ENCODE measurements at regions not wholly inside any gene's neighbourhood (a gene's known extent, or its start where the extent isn't known, plus 50 kb on each side); places are given as distances from the start of the nearest gene placed in this dataset.

DNA sequence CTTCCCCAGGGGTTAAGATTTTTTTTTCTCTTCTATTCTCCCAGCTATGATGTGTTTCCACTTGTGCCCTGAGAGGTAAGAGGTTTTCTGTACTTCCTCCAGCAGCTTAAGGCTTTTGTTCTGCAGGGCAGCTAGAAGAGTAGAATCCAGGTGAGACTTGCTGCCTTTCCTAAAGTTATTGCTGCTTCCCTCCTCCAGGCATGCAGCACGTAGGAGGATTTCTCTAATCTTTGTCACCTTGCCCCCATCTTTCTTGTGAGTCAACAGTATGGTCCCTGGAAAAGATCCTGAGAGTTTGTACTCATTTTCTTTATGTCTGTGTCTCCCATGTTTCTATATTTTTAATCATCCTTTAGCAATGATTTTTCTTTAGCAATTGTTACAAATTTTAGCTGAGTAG is 462.2 kb downstream of the SETBP1 start:
- H3K36me3 ChIP-seq (replicated peaks in 1 of 2; ENCODE audit: control insufficient read depth in 1 of 2, insufficient read depth in 2 of 2, low read length in 1 of 2) = no peaks in the 10 kb centered on the region
- no peak overlapping the region for H3K9ac ChIP-seq
- H3K27me3 ChIP-seq (ENCODE audit: insufficient read depth) = no peaks in the 10 kb centered on the region
- no peak for DNase-seq
- ChIA-PET POLR2A (no interaction called here), CTCF (interaction anchor here (0.9 to 1.2 kb wide), 2 partner anchors 16 to 132 kb away, joined by 3 to 4 read pairs; no protein-coding TSS in a partner anchor)
- TF ChIP-seq RCOR1 (IDR thresholded peaks at IDR 0.05; ENCODE audit: low read length) (no peak), GATA2 (CRISPR knock-in tag; IDR thresholded peaks at IDR 0.05) (no peak), TCF12 (IDR thresholded peaks at IDR 0.05) (no peak), NFIC (IDR thresholded peaks at IDR 0.05; ENCODE audit: borderline replicate concordance) (no peak), CHD2 (IDR thresholded peaks at IDR 0.05; ENCODE audit: low read length, partially characterized antibody) (no peak), FOSL2 (IDR thresholded peaks at IDR 0.05; ENCODE audit: borderline replicate concordance, low read depth) (no peak), YY1 (IDR thresholded peaks at IDR 0.05; ENCODE audit: low read depth) (no peak), RAD21 (IDR thresholded peaks at IDR 0.05; ENCODE audit: low read length) (no peak), SIN3A (IDR thresholded peaks at IDR 0.05; ENCODE audit: borderline replicate concordance, low read depth, low read length) (no peak), RFX5 (IDR thresholded peaks at IDR 0.05; ENCODE audit: low read length) (no peak)
- TF ChIP-seq, protein P1, sequence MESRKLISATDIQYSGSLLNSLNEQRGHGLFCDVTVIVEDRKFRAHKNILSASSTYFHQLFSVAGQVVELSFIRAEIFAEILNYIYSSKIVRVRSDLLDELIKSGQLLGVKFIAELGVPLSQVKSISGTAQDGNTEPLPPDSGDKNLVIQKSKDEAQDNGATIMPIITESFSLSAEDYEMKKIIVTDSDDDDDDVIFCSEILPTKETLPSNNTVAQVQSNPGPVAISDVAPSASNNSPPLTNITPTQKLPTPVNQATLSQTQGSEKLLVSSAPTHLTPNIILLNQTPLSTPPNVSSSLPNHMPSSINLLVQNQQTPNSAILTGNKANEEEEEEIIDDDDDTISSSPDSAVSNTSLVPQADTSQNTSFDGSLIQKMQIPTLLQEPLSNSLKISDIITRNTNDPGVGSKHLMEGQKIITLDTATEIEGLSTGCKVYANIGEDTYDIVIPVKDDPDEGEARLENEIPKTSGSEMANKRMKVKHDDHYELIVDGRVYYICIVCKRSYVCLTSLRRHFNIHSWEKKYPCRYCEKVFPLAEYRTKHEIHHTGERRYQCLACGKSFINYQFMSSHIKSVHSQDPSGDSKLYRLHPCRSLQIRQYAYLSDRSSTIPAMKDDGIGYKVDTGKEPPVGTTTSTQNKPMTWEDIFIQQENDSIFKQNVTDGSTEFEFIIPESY (IDR thresholded peaks at IDR 0.05; ENCODE audit: borderline replicate concordance, low read depth) = no peak
- TF ChIP-seq, protein P2, sequence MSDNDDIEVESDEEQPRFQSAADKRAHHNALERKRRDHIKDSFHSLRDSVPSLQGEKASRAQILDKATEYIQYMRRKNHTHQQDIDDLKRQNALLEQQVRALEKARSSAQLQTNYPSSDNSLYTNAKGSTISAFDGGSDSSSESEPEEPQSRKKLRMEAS (IDR thresholded peaks at IDR 0.05; ENCODE audit: low read depth) = no peak
- TF ChIP-seq, protein P3, sequence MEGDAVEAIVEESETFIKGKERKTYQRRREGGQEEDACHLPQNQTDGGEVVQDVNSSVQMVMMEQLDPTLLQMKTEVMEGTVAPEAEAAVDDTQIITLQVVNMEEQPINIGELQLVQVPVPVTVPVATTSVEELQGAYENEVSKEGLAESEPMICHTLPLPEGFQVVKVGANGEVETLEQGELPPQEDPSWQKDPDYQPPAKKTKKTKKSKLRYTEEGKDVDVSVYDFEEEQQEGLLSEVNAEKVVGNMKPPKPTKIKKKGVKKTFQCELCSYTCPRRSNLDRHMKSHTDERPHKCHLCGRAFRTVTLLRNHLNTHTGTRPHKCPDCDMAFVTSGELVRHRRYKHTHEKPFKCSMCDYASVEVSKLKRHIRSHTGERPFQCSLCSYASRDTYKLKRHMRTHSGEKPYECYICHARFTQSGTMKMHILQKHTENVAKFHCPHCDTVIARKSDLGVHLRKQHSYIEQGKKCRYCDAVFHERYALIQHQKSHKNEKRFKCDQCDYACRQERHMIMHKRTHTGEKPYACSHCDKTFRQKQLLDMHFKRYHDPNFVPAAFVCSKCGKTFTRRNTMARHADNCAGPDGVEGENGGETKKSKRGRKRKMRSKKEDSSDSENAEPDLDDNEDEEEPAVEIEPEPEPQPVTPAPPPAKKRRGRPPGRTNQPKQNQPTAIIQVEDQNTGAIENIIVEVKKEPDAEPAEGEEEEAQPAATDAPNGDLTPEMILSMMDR (IDR thresholded peaks at IDR 0.05) = no peak
- no peak overlapping the region for H2AFZ ChIP-seq (ENCODE audit: low read depth)
- H3K9me3 ChIP-seq = no peaks in the 10 kb centered on the region
- H3K27ac ChIP-seq (ENCODE audit: low read depth in 2 of 2, low read length in 1 of 2) = no peak overlapping the region
- no peaks in the 10 kb centered on the region for H3F3A ChIP-seq (replicated peaks; ENCODE audit: insufficient read depth)
- 45% methylated on average over 1 of the region's 1 CpG for WGBS (ENCODE audit: low lambda C conversion rate)
- no peaks in the 10 kb centered on the region for H3K9me2 ChIP-seq
- no peak overlapping the region for H3K4me3 ChIP-seq (ENCODE audit: low read depth in 2 of 2, low read length in 1 of 2)
- no peak overlapping the region for H3K4me2 ChIP-seq
- H4K20me1 ChIP-seq (ENCODE audit: insufficient read depth) = no peaks in the 10 kb centered on the region
- H3K4me1 ChIP-seq (ENCODE audit: control insufficient read depth in 1 of 2, insufficient read depth in 2 of 2, low read depth in 1 of 2, low read length in 1 of 2) = no peaks in the 10 kb centered on the region
- H3K79me2 ChIP-seq (ENCODE audit: insufficient read depth) = no peaks in the 10 kb centered on the region

- H2AFZ ChIP-seq (ENCODE audit: low read depth) = no peak overlapping the region
- no peaks in the 10 kb centered on the region for H3K36me3 ChIP-seq (replicated peaks in 1 of 2; ENCODE audit: control insufficient read depth in 1 of 2, insufficient read depth in 2 of 2, low read length in 1 of 2)
- WGBS (ENCODE audit: low lambda C conversion rate) = 82% methylated on average over 4 of the region's 4 CpGs
- H3K27ac ChIP-seq (ENCODE audit: low read depth in 2 of 2, low read length in 1 of 2) = no peak overlapping the region
- no peaks in the 10 kb centered on the region for H4K20me1 ChIP-seq (ENCODE audit: insufficient read depth)
- no peak for DNase-seq
- no peak overlapping the region for H3K4me3 ChIP-seq (ENCODE audit: low read depth in 2 of 2, low read length in 1 of 2)
- H3K9me3 ChIP-seq = no peaks in the 10 kb centered on the region
- no peaks in the 10 kb centered on the region for H3K79me2 ChIP-seq (ENCODE audit: insufficient read depth)
- no peak overlapping the region for H3K4me2 ChIP-seq
- no peaks in the 10 kb centered on the region for H3K4me1 ChIP-seq (ENCODE audit: control insufficient read depth in 1 of 2, insufficient read depth in 2 of 2, low read depth in 1 of 2, low read length in 1 of 2)
- H3K9ac ChIP-seq = no peak overlapping the region
- ChIA-PET POLR2A (no interaction called here), CTCF (no interaction called here)
- no peaks in the 10 kb centered on the region for H3F3A ChIP-seq (replicated peaks; ENCODE audit: insufficient read depth)
- H3K27me3 ChIP-seq (ENCODE audit: insufficient read depth) = no peaks in the 10 kb centered on the region
- no peaks in the 10 kb centered on the region for H3K9me2 ChIP-seq
- TF ChIP-seq TCF12 (IDR thresholded peaks at IDR 0.05) (no peak), USF1 (IDR thresholded peaks at IDR 0.05; ENCODE audit: borderline replicate concordance, low read depth) (no peak), CHD2 (IDR thresholded peaks at IDR 0.05; ENCODE audit: low read length, partially characterized antibody) (no peak), FOXM1 (IDR thresholded peaks at IDR 0.05; ENCODE audit: low read depth) (no peak), SIN3A (IDR thresholded peaks at IDR 0.05; ENCODE audit: borderline replicate concordance, low read depth, low read length) (no peak), FOSL2 (IDR thresholded peaks at IDR 0.05; ENCODE audit: borderline replicate concordance, low read depth) (no peak), FOXJ3 (CRISPR knock-in tag; IDR thresholded peaks at IDR 0.05) (no peak), MXI1 (IDR thresholded peaks at IDR 0.05; ENCODE audit: low read depth, low read length) (no peak)
- TF ChIP-seq, protein P4, sequence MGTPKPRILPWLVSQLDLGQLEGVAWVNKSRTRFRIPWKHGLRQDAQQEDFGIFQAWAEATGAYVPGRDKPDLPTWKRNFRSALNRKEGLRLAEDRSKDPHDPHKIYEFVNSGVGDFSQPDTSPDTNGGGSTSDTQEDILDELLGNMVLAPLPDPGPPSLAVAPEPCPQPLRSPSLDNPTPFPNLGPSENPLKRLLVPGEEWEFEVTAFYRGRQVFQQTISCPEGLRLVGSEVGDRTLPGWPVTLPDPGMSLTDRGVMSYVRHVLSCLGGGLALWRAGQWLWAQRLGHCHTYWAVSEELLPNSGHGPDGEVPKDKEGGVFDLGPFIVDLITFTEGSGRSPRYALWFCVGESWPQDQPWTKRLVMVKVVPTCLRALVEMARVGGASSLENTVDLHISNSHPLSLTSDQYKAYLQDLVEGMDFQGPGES (IDR thresholded peaks at IDR 0.05; ENCODE audit: low read depth, low read length) = no peak
- TF ChIP-seq, protein P1 (IDR thresholded peaks at IDR 0.05; ENCODE audit: borderline replicate concordance, low read depth) = no peak
- TF ChIP-seq, protein P5, sequence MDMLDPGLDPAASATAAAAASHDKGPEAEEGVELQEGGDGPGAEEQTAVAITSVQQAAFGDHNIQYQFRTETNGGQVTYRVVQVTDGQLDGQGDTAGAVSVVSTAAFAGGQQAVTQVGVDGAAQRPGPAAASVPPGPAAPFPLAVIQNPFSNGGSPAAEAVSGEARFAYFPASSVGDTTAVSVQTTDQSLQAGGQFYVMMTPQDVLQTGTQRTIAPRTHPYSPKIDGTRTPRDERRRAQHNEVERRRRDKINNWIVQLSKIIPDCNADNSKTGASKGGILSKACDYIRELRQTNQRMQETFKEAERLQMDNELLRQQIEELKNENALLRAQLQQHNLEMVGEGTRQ (IDR thresholded peaks at IDR 0.05; ENCODE audit: borderline replicate concordance, low read depth, low read length) = no peak
Measured at GRCh38 chr18:45149712-45150111, 465.6 kb upstream of the SLC14A2 start.

Data from SK-N-SH (cell line).